HepG2 (cell line): ENCODE measurements at regions not wholly inside any gene's neighbourhood (a gene's known extent, or its start where the extent isn't known, plus 50 kb on each side); places are given as distances from the start of the nearest gene placed in this dataset.

Experiments
- ATAC-seq: fragments of 200-7000 bp; cut with Tn5 transposase; 3 replicates; pipeline ENCODE4 v1.9.1; 2020; ENCODE audit warnings: mild to moderate bottlenecking, moderate library complexity
- BruUV-seq: library from RNA; stranded (reverse); fragments of 400-500 nt; replicated peaks from 2 replicates; lab custom pipeline; 2021; lab: Mats Ljungman, UMichigan
- CTCF ChIA-PET: fragments of 300-600 bp; formaldehyde crosslinking; extraction: SDS; loops from one replicate; lab custom pipeline; 2021; ENCODE audit warnings: low total read pairs, inconsistent platforms, low intra/inter-chr PET ratio; lab: Yijun Ruan, JAX
- POLR2A ChIA-PET: fragments of 350-600 bp; sonication (Branson Sonifier 250); formaldehyde crosslinking; loops from one replicate; lab custom pipeline; 2020; ENCODE audit warnings: antibody characterized with exemption, inconsistent platforms; lab: Yijun Ruan, JAX
- DNase-seq: peaks from one replicate; pipeline ENCODE4 v3.0.0-alpha.2; 2015; ENCODE audit warnings: low spot score
- FAIRE-seq: peaks from 3 replicates; lab custom pipeline; 2011; peaks lifted over from hg19 to GRCh38; lab: Jason Lieb, UNC
- H2AFZ ChIP-seq: one replicate; pipeline ENCODE4 v1.6.1; 2011; ENCODE audit warnings: low read length, inconsistent platforms
- H3K27ac ChIP-seq: fragments of 300-600 bp; 3 replicates; pipeline ENCODE4 v1.8.0; 2011; ENCODE audit warnings: mixed run types, mild to moderate bottlenecking, mixed read lengths, low read length, inconsistent platforms; ENCODE audit not compliant: insufficient read depth; ENCODE audit errors: extremely low read length
- H3K27me3 ChIP-seq, 2 experiments: fragments of 200-600 bp in 1 of 2; 2 replicates in 1 of 2; 3 replicates in 1 of 2; pipeline versions ENCODE4 v1.6.0 to v1.8.0; 2011; ENCODE audit warnings: low read length in 2 of 2, mild to moderate bottlenecking in 2 of 2, moderate library complexity in 2 of 2, inconsistent platforms in 1 of 2; ENCODE audit not compliant: insufficient read depth in 2 of 2, control insufficient read depth in 1 of 2
- H3K36me3 ChIP-seq, 2 experiments: fragments of 200-600 bp in 1 of 2; replicated peaks in 1 of 2; 2 replicates in 1 of 2; 3 replicates in 1 of 2; pipeline versions ENCODE4 v1.5.1 to v1.8.0; 2011; ENCODE audit warnings: low read length in 2 of 2, inconsistent platforms in 1 of 2; ENCODE audit not compliant: insufficient read depth in 2 of 2, control insufficient read depth in 1 of 2
- H3K4me1 ChIP-seq: 2 replicates; pipeline ENCODE4 v1.5.1; 2012; ENCODE audit warnings: low read length, inconsistent platforms; ENCODE audit not compliant: insufficient read depth
- H3K4me2 ChIP-seq: 2 replicates; pipeline ENCODE4 v1.6.0; 2011; ENCODE audit warnings: low read depth, low read length, inconsistent platforms
- H3K4me3 ChIP-seq, 3 experiments: fragments of 200-600 bp in 1 of 3; sonication (generic), shearing (Covaris generic) in 1 of 3; replicated peaks in 1 of 3; 2 replicates each; pipeline ENCODE4 v1.5.1; 2011 to 2016; ENCODE audit warnings: low read length in 3 of 3, inconsistent platforms in 2 of 3, low read depth in 2 of 3, mild to moderate bottlenecking in 2 of 3, control low read depth in 1 of 3, mixed read lengths in 1 of 3; ENCODE audit not compliant: insufficient read depth in 1 of 3
- H3K79me2 ChIP-seq: one replicate; pipeline ENCODE4 v1.6.1; 2011; ENCODE audit warnings: low read length, inconsistent platforms; ENCODE audit not compliant: insufficient read depth
- H3K9ac ChIP-seq: 2 replicates; pipeline ENCODE4 v1.6.0; 2011; ENCODE audit warnings: mild to moderate bottlenecking, low read depth, low read length, inconsistent platforms; ENCODE audit not compliant: insufficient read depth
- H3K9me3 ChIP-seq: 2 replicates; pipeline ENCODE4 v1.5.1; 2012; ENCODE audit warnings: mild to moderate bottlenecking, low read length
- H4K20me1 ChIP-seq: 2 replicates; pipeline ENCODE4 v1.6.0; 2011; ENCODE audit warnings: inconsistent platforms, mild to moderate bottlenecking, low read length, moderate library complexity; ENCODE audit not compliant: insufficient read depth
- ATF7-NPFF ChIP-seq: sonication (generic); formaldehyde crosslinking; IDR thresholded peaks from 2 replicates; pipeline ENCODE4 v1.8.1; 2023; ENCODE audit warnings: mild to moderate bottlenecking, low read depth, missing genetic modification reagents, moderate library complexity
- CHD4 ChIP-seq: fragments of 200-600 bp; sonication (generic); IDR thresholded peaks from 2 replicates; pipeline ENCODE4 v1.7.0; 2017; ENCODE audit warnings: mild to moderate bottlenecking, low read length, borderline replicate concordance
- E2F1 ChIP-seq: sonication (generic); formaldehyde crosslinking; IDR thresholded peaks from 2 replicates; pipeline ENCODE4 v1.5.0; 2020; ENCODE audit warnings: missing genetic modification reagents
- FOXP4 ChIP-seq: sonication (generic); formaldehyde crosslinking; IDR thresholded peaks from 2 replicates; pipeline ENCODE4 v1.4.0; 2020; ENCODE audit warnings: missing genetic modification reagents
- HHEX ChIP-seq: IDR thresholded peaks from 2 replicates; pipeline ENCODE4 v1.6.1; 2016; ENCODE audit warnings: control low read depth
- JUND ChIP-seq: sonication (generic); formaldehyde crosslinking; IDR thresholded peaks from 2 replicates; pipeline ENCODE4 v1.8.0; 2022; ENCODE audit warnings: mild to moderate bottlenecking, missing genetic modification reagents
- KLF11 ChIP-seq: IDR thresholded peaks from 2 replicates; pipeline ENCODE4 v1.6.1; 2016; ENCODE audit warnings: missing compliant biosample characterization
- MED8 ChIP-seq: sonication (generic); formaldehyde crosslinking; IDR thresholded peaks from 2 replicates; pipeline ENCODE4 v1.8.1; 2023; ENCODE audit warnings: mild to moderate bottlenecking, missing genetic modification reagents; ENCODE audit not compliant: insufficient replicate concordance
- MXD4 ChIP-seq: IDR thresholded peaks from 2 replicates; pipeline ENCODE4 v1.6.1; 2016; ENCODE audit warnings: mild to moderate bottlenecking, missing biosample characterization, missing genetic modification reagents
- PRDM4 ChIP-seq: sonication (generic); formaldehyde crosslinking; IDR thresholded peaks from 2 replicates; pipeline ENCODE4 v1.9.0; 2021; ENCODE audit warnings: missing genetic modification reagents, borderline replicate concordance
- ZNF18 ChIP-seq: sonication (generic); formaldehyde crosslinking; IDR thresholded peaks from 2 replicates; pipeline ENCODE4 v1.8.0; 2022; ENCODE audit warnings: mild to moderate bottlenecking, missing genetic modification reagents; ENCODE audit not compliant: insufficient replicate concordance
- ZNF225 ChIP-seq: sonication (generic); formaldehyde crosslinking; IDR thresholded peaks from 2 replicates; pipeline ENCODE4 v1.4.0; 2020; ENCODE audit warnings: mild to moderate bottlenecking, missing genetic modification reagents
- ZXDC ChIP-seq: sonication (generic); formaldehyde crosslinking; IDR thresholded peaks from 2 replicates; pipeline ENCODE4 v1.5.0; 2020; ENCODE audit warnings: mild to moderate bottlenecking, missing genetic modification reagents
- WGBS: methylation state at CpG from one replicate; pipeline ENCODE4 v1.1.6; 2017; ENCODE audit warnings: low lambda C conversion rate; 5-methylcytosine and 5-hydroxymethylcytosine counted together
- in situ Hi-C: cut with HindIII; loops from 2 replicates; pipeline ENCODE4 v1.10.0; 2017; ENCODE audit warnings: low pct_unique_long_range_greater_than_20kb; ENCODE audit not compliant: extremely low pct_ligation_motif_present
- intact Hi-C: fragments of 100-400 bp; cut with micrococcal nuclease; formaldehyde crosslinking; loops from one replicate; pipeline ENCODE4 v1.10.0; 2022; ENCODE audit not compliant: unreplicated experiment

GRCh38 chr7:68155676-68156075 is 1159.0 kb downstream of the TYW1 start:
- DNase-seq, result no peak
- no TSS peak for BruUV-seq
- TF ChIP-seq CHD4 (no peak), ZNF18 (CRISPR knock-in tag) (no peak), MXD4 (CRISPR knock-in tag) (no peak), MED8 (no peak), ZXDC (CRISPR knock-in tag) (no peak), KLF11 (CRISPR knock-in tag) (no peak), HHEX (CRISPR knock-in tag) (no peak), FOXP4 (no peak), JUND (CRISPR knock-in tag) (no peak), ZNF225 (CRISPR knock-in tag) (no peak), E2F1 (CRISPR knock-in tag) (no peak), PRDM4 (CRISPR knock-in tag) (no peak), ATF7-NPFF (CRISPR knock-in tag) (no peak)

More at GRCh38 chr7:68155676-68156075, 1159.0 kb downstream of the TYW1 start:
- CTCF ChIA-PET, result no interaction called here
- intact Hi-C loops, result no loop called here
- in situ Hi-C loops, result no loop called here
- no peak overlapping the region for H3K4me3 ChIP-seq
- POLR2A ChIA-PET, result no interaction called here
- ATAC-seq (no peak), FAIRE-seq (no peak)
- no peaks in the 10 kb centered on the region for H3K36me3 ChIP-seq
- no peaks in the 10 kb centered on the region for H3K79me2 ChIP-seq
- no peak overlapping the region for H3K27ac ChIP-seq
- H4K20me1 ChIP-seq, result no peaks in the 10 kb centered on the region
- no peaks in the 10 kb centered on the region for H3K4me1 ChIP-seq
- H3K9ac ChIP-seq, result no peak overlapping the region
- no peak overlapping the region for H2AFZ ChIP-seq
- H3K9me3 ChIP-seq, result no peaks in the 10 kb centered on the region
- H3K27me3 ChIP-seq, result no peaks in the 10 kb centered on the region
- no peak overlapping the region for H3K4me2 ChIP-seq
- 0% methylated on average over 2 of the region's 2 CpGs for WGBS
